GM12892 (cell line): ENCODE measurements at regions not wholly inside any gene's neighbourhood (a gene's known extent, or its start where the extent isn't known, plus 50 kb on each side); places are given as distances from the start of the nearest gene placed in this dataset.

Source experiments
- POLR2A ChIP-seq: IDR thresholded peaks from 2 replicates; pipeline ENCODE4 v1.6.1; 2011; ENCODE audit warnings: low read depth, low read length, control low read depth
- POLR2AphosphoS5 ChIP-seq: IDR thresholded peaks from 2 replicates; pipeline ENCODE4 v1.6.1; 2011; ENCODE audit warnings: low read depth, low read length, control low read depth

- TF ChIP-seq POLR2AphosphoS5 (no peak), POLR2A (no peak)
These were observed 352.8 kb upstream of the EPHA5 start for GRCh38 chr4:66023061-66023460.
